ENCODE measurements at regions not wholly inside any gene's neighbourhood (a gene's known extent, or its start where the extent isn't known, plus 50 kb on each side); places are given as distances from the start of the nearest gene placed in this dataset.

- TF ChIP-seq, protein P1, sequence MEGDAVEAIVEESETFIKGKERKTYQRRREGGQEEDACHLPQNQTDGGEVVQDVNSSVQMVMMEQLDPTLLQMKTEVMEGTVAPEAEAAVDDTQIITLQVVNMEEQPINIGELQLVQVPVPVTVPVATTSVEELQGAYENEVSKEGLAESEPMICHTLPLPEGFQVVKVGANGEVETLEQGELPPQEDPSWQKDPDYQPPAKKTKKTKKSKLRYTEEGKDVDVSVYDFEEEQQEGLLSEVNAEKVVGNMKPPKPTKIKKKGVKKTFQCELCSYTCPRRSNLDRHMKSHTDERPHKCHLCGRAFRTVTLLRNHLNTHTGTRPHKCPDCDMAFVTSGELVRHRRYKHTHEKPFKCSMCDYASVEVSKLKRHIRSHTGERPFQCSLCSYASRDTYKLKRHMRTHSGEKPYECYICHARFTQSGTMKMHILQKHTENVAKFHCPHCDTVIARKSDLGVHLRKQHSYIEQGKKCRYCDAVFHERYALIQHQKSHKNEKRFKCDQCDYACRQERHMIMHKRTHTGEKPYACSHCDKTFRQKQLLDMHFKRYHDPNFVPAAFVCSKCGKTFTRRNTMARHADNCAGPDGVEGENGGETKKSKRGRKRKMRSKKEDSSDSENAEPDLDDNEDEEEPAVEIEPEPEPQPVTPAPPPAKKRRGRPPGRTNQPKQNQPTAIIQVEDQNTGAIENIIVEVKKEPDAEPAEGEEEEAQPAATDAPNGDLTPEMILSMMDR (conservative IDR thresholded peaks at IDR 0.05; ENCODE audit: low read length), result no peak
- no peak for TF ChIP-seq EZH2phosphoT487 (IDR thresholded peaks at IDR 0.05; ENCODE audit: borderline replicate concordance)
Observed at GRCh38 chr12:22759769-22760674, 135.1 kb downstream of the ETNK1 start.

All from Loucy (cell line).